ENCODE measurements at regions not wholly inside any gene's neighbourhood (a gene's known extent, or its start where the extent isn't known, plus 50 kb on each side); places are given as distances from the start of the nearest gene placed in this dataset.

DNA sequence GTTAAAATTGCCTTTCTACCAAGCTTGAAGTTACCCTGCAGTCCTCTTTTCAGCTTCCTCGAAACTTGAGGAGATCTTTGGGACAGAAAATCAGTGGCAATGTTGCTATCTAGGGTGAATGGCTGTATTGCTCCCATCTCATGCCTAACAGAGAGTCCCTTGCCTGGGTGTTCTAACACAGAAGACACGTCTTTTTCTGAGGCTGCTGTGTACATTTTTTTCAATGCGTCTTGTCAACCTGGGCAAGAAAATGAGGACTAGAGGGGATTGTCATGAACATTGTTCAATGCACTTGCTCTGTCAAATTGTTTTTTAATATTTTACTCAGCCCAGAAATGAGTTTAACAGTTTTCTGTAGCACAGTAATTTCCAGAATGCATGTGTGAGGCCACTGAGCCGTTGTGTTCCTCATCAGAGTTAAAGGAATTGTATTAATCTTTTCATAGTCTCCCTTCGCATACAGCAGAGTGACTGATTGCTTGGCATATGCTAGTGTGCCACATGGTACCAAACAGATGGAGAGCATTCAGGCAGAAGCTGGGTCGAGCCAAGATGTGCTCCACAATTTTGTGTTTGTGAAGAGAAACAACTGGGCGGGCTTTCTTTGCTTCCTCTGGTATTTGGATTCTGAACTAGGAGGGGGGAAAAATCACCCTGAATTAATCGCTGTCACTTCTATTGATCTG, 86.0 kb downstream of the CASP12 start:
- TF ChIP-seq CTCF (IDR thresholded peaks at IDR 0.05) (no peak), POLR2A (IDR thresholded peaks at IDR 0.05) (no peak)
